NCI-H2029 treated with DMSO at 0.1 percent for 48 hours (cell line): ENCODE measurements at regions not wholly inside any gene's neighbourhood (a gene's known extent, or its start where the extent isn't known, plus 50 kb on each side); places are given as distances from the start of the nearest gene placed in this dataset.

Source experiments
- DNase-seq: peaks from one replicate; lab custom pipeline; 2025; lab: John Stamatoyannopoulos, UW

DNA sequence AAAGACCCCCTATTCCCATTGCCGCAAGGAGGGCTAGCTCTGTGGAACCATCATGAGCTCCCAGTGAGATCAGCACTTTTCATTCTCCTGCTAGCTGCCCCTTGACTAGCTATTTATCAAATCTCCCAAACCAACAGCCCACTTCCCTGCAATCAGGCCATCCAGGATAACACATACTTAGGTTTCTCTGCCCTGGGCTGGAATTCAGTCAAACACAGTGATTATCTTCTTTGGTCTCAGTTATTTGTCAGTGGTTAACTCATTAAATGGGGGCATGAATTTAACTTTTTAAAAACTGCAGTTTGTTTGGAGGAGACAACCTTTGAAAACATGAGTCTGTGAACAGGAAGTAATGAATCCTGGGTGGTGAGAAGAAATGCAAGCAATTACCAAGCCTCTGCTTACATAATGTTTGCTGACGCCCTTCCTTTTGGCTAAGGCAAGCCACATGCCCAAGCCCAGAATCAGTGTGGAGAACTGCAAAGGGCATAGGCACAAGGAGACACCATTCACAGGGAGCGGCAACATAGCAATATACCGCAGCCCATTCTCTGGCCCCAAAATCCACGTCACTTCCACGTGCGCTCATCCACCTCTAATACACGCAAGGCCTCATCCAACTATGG lies 275.0 kb downstream of the DRD1 start:
- DNase-seq = no peak

GRCh38 chr5:175166026-175166425 lies 278.0 kb downstream of the DRD1 start:
- no peak for DNase-seq

DNA sequence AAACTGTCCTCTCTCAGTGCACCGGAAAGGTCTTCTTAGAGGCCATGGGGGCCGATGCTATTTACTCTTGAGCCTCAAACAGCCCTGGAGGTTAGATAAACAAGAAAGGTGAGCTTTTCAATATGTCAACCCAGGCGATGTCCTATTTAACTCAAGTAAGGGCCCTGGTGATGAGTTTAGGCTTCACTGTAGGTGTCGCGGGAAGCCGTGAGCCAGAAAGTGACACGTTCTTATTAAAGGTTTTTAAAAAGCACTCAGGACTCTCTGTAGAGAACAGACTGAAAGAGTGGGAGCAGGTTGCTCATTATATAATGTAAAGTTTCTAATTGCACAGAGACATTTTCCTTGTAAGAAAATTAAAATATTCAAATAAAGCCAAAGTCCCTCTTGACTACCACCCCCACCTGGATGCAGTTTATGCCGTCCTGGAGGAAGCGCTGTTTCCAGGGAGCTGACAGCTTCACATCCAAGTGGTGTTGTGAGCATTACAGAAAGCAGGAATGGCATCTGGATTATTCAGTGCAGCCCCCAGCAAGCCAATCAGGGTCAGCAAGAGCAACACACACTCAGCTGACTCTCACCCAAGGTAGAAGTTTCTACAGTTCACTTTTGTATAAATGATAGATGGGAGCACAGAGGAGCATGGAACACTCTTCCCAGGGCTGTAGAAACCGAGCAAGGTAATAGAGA lies 280.3 kb downstream of the DRD1 start:
- no peak for DNase-seq

GRCh38 chr5:175162036-175162435 lies 281.9 kb downstream of the DRD1 start:
- DNase-seq = no peak

DNA sequence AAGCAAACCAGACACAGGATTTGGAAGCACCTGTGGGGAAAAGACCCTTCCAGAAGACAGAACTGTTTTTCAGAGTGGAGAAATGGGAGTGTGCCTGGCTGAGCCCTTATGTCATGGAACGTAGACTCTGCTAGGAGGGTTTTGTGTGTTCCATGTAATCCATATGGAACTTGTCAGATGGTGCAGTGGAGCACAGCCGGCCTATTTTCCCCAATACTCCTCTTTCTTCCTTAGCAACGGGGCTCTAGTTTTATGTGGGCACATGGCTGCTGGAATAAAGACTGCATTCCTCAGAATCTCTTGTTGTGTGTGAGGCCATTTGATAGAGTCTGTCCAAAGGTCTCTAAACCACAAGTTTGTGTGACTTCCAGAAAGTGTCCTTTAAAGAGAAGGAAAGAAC lies 284.0 kb downstream of the DRD1 start:
- DNase-seq = no peak

- DNase-seq = no peak
Measured at GRCh38 chr5:175148636-175149172, 295.3 kb downstream of the DRD1 start.

- DNase-seq = no peak
Measured at GRCh38 chr5:175146733-175147132, 297.2 kb downstream of the DRD1 start.

- DNase-seq = no peak
Measured at GRCh38 chr5:175141421-175141820, 302.6 kb downstream of the DRD1 start.

GRCh38 chr5:175133185-175133584 lies 310.8 kb downstream of the DRD1 start:
- no peak for DNase-seq

DNA sequence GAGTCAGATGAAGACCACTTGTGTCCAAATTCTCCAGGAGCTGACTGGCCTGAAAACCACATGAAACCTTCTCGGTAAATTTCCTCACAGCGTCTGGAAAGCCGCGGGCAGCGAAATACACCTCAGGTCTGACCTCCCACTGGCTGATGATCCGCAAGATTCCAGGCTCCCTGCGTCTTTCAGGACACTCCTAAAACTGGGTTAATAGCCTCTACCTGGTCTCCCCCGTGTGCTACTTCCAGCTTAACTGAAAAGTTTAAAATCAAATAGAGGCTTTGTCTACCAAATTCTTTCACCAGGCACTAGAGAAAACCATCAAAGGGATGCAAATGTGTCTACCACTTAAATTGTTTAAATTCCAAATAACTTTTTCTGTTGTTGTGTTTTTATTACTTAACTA lies 312.6 kb downstream of the DRD1 start:
- no peak for DNase-seq

DNA sequence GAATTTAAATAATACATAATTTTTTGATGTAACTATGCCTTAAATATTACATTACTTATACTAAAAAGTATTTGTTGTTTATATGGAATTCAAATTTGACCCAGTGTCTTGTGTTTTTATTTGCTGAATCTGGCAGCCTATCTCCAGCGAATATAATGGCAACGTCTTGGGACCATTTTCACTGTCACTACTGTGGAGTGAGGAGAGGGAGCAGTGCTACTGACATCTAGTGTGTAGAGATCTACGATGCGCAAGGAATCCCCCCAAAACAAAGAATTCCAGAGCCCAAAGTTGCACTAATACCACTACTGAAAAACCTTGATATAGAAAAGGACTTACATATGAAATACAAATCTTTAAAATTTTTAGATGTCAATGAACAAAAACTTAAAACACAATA lies 314.4 kb downstream of the DRD1 start:
- DNase-seq = no peak

DNA sequence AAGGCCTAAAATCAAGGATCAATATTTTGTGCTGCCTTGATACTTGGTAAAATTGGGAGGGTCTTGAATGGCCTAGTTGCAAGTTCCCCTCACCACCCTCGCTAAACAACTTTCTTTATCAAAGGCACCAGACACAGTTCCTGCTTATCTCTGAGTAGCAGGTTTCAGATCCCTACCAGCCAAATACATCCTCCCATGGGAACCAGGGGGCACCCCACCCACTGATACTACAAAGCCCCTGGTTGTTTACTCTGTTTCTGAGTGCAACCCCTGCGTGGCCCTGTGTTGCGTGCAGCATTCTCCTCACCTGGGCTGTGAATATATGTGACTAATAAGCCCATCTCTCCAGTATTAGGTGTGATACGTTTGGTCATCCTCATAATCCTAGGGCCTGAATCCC lies 314.9 kb downstream of the DRD1 start:
- no peak for DNase-seq

DNA sequence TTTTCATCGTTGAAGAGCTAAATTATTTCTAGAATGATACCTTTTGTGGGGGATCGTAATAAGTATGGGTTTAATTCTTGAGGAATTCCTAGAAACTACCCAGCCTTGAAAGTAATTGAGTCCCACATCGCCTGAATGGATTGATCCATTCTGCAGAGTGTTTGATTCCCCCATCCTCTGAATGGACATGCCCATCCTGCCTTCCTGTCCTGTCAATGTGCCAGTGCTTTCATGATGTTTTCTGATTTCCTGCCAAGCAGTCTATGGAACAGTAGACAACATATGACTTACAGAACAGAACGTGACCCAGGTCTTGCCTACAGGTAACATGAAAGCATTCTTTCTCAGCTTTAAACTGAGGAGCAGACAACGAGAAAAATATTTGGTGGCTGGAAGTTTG lies 319.2 kb downstream of the DRD1 start:
- no peak for DNase-seq

DNA sequence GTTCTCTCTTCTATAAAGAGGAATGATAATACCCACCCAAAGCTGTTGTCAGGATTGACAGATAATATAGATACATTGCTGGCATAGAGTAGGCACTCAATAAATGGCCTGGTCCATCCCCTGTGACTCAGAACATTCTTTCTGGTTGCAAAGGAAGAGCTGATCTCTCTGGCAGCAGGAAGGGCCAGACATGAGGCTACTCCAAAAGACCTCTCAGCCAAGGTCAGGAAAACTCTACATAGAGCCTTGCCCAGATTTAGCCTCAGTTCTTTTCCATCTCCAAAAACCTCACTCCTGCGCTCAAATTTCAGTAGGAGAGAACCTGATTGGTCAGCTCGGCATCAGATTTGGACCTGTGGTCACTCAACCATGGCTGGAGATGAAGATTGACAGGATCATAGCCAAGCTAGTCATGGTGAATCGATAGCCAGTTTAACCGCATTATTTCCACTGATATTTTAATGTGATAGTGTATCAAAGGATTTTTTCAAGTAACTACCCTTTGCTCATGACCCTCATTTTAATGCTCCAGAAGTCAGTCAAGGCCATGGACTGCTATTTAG lies 319.6 kb downstream of the DRD1 start:
- DNase-seq = no peak

- DNase-seq = no peak
Measured at GRCh38 chr5:175123542-175123941, 320.4 kb downstream of the DRD1 start.

DNA sequence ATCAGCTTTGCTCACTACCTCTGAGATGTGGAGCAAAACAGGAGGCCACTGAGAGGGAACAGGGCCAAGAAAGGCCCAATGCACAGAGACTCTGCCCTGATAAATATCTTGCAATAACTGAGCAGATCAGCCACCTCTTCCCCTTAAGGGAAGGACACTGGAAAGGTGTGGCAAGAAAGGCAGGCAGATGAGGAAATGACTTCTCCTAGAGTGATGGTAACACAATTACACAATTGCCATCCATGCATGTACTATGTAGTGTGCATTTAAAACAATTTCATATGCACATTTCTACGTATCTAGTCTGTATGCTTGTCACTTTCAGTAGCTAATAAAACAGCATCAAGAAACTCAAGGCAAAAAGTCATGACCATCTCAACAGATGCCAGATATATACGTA lies 322.5 kb downstream of the DRD1 start:
- DNase-seq = no peak

DNA sequence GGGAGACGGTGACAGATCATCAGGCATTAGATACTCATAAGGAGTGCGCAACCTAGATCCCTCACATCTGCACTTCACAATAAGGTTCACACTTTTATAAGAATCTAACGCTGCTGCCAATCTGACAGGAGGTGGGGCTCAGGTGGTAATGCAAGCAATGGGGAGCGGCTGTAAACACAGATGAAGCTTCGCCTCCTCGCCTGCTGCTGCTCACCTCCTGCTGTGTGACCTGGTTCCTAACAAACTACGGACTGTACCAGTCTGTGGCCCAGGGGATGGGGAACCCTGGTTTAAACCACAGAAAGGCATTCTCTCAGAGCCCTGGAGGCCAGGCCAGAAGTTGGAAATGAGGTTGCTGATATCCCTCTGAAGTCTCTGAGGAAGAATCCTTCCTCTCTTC lies 323.6 kb downstream of the DRD1 start:
- no peak for DNase-seq

DNA sequence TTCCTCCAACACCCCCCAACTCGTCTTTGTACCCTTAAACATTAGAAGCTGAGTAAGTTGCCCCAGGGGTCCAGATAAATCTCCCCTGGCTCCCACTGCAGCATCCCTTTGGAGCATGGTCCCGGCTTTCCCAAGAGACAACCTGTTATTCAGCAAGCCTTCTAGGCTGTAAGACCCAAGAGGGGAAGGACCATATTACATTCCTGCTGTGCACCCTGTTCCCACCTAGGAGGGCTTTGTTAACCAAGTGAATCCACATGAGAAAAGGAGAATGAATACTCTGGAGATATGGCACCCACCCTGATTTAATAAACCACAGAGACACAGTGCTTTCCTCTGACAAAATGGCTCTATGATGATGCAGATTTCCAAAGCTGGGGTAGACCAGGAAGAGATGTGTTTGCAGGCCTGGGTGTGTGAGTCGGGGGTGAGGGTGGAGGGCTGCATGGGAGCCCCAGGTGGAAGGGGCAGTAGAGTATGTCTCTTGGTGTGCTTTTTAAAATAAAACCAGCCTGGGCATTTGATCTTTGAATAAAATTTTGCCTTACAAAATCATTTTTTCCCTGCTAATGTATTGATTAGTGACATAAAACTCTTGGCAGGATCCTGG lies 325.2 kb downstream of the DRD1 start:
- DNase-seq = no peak

DNA sequence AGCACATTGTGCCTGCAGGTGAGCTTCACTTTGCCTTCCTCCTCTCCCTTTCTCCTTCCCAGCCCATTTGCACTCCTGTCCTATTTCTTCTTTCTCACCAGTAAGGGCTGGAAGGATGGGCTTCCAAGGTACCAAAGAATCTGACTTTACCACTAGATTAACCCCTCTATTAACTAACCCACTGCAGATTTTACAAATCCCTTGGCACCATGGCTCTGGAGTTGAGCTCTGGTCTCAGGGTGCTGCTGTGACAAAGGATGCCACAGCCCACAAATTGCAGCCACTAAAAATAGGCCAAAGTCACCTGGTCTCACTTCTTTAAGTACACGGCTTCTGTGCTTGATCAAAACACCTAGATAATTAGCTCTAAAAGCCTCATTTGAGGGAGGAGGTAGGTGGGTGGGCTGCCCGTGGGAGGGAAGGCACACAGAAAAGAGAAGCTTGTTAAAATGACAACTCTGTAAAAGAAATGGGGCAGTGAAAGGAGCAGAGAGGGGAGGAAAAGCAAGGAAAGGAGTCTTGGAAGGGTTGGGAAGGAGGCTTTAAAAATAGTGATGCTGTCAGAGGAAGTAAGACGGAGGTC lies 327.4 kb downstream of the DRD1 start:
- no peak for DNase-seq

DNA sequence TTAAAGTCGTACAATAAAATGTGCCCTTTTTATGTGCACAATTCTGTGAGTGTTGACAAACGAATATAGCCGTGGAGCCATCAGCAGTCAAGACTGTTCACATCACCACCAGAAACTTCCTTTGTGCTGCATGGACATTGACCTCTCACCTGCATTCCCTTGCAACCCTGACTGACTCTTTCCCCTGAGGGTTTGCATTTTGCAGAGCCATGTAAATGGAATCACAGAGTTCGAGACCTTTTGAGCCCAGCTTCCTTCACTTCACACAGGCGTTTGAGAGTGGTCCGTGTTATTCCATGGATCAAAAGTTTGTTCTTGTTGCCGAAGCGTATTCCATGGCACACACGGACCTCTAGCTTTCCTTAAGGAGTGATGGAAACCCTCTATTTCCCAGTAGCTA lies 328.2 kb downstream of the DRD1 start:
- no peak for DNase-seq

- no peak for DNase-seq
Measured at GRCh38 chr5:175113947-175114346, 330.0 kb downstream of the DRD1 start.

DNA sequence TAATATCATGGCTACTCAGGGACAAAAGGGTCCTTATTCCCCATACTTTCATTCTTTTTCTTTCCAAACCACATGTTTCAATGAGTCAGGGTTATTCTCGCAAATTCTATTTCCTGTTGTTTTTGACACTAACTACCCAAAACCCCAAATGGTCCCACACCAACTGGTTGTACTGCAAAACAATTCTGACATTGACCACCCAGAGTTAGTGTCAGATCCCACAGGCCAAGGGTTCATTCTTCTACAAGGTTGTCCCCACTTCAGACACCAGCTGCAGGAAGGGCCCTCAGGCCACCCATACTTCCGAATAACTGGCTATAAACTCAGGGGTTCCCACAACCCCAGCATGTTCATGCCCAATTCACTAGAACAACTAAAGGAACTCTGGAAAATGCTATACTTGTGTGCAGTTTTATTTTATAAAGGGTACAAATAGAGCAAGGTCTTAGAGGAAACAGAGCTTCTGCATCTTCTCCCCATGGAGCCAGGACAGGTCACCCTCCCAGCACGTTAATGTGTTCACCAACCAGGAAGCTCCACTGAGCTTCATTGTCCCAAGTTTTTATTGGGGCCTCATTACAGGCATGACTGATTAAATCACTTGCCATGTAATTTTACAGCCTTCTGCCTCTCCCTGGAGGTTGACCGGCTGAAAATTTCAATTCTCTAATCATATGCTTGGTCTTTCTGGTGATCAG lies 334.8 kb downstream of the DRD1 start:
- no peak for DNase-seq
